GM12878 (cell line): ENCODE measurements at regions not wholly inside any gene's neighbourhood (a gene's known extent, or its start where the extent isn't known, plus 50 kb on each side); places are given as distances from the start of the nearest gene placed in this dataset.

Experiments
- ATAC-seq: fragments of 200-7000 bp; cut with Tn5 transposase; 3 replicates; pipeline ENCODE4 v1.9.1; 2020; ENCODE audit warnings: mild to moderate bottlenecking, moderate library complexity
- BruUV-seq: library from RNA; stranded (reverse); fragments of 400-500 nt; replicated peaks from 2 replicates; lab custom pipeline; 2021; lab: Mats Ljungman, UMichigan
- CTCF ChIA-PET: fragments of 300-600 bp; sonication (Branson Sonifier 250); formaldehyde crosslinking; extraction: SDS; loops from one replicate; lab custom pipeline; 2021; ENCODE audit warnings: inconsistent platforms; lab: Yijun Ruan, JAX
- POLR2A ChIA-PET: fragments of 350-600 bp; formaldehyde crosslinking; extraction: SDS; loops from one replicate; lab custom pipeline; 2021; ENCODE audit warnings: inconsistent platforms; lab: Charles Lee
- RAD21 ChIA-PET: fragments of 300-600 bp; sonication (Branson Sonifier 250); formaldehyde crosslinking; loops from one replicate; lab custom pipeline; 2023; ENCODE audit warnings: antibody characterized with exemption; ENCODE audit not compliant: unreplicated experiment; lab: Charles Lee
- SMC1A ChIA-PET: fragments of 300-600 bp; sonication (Branson Sonifier 250); formaldehyde crosslinking; loops from one replicate; lab custom pipeline; 2023; ENCODE audit not compliant: unreplicated experiment, uncharacterized antibody; lab: Charles Lee
- DNase-seq: peaks from one replicate; pipeline ENCODE4 v3.0.0-alpha.2; 2011; ENCODE audit warnings: low read depth, low spot score
- FAIRE-seq: peaks from 3 replicates; lab custom pipeline; 2011; peaks lifted over from hg19 to GRCh38; lab: Jason Lieb, UNC
- H2AFZ ChIP-seq: 2 replicates; pipeline ENCODE4 v1.6.0; 2011; ENCODE audit warnings: low read depth, low read length, control low read depth; ENCODE audit not compliant: control insufficient read depth
- H3K27ac ChIP-seq: 2 replicates; pipeline ENCODE4 v1.5.1; 2011; ENCODE audit warnings: control low read depth; ENCODE audit not compliant: control insufficient read depth, insufficient read depth
- H3K27me3 ChIP-seq, 2 experiments: replicated peaks in 1 of 2; 2 replicates each; pipeline versions ENCODE4 v1.6.0 to v1.6.1; 2011; ENCODE audit warnings: low read length in 1 of 2; ENCODE audit not compliant: control insufficient read depth in 2 of 2, insufficient read depth in 2 of 2
- H3K36me3 ChIP-seq, 2 experiments: 2 replicates each; pipeline ENCODE4 v1.5.1; 2011; ENCODE audit warnings: low read length in 1 of 2; ENCODE audit not compliant: control insufficient read depth in 2 of 2, insufficient read depth in 2 of 2
- H3K4me1 ChIP-seq: 2 replicates; pipeline ENCODE4 v1.6.1; 2011; ENCODE audit warnings: mild to moderate bottlenecking, low read length, moderate library complexity, mixed read lengths; ENCODE audit not compliant: control insufficient read depth, insufficient read depth
- H3K4me2 ChIP-seq: 2 replicates; pipeline ENCODE4 v1.6.0; 2011; ENCODE audit warnings: control low read depth; ENCODE audit not compliant: control insufficient read depth, insufficient read depth
- H3K4me3 ChIP-seq: fragments of 200-600 bp; sonication (generic); 2 replicates; pipeline ENCODE4 v1.5.1; 2016
- H3K79me2 ChIP-seq: 2 replicates; pipeline ENCODE4 v1.6.0; 2011; ENCODE audit warnings: low read length; ENCODE audit not compliant: control insufficient read depth, insufficient read depth
- H3K9ac ChIP-seq: 2 replicates; pipeline ENCODE4 v1.8.0; 2011; ENCODE audit warnings: low read length, control low read depth, mixed read lengths; ENCODE audit not compliant: control insufficient read depth, insufficient read depth
- H3K9me3 ChIP-seq: replicated peaks from 3 replicates; pipeline ENCODE4 v1.5.1; 2011; ENCODE audit warnings: mild to moderate bottlenecking, low read length; ENCODE audit not compliant: control insufficient read depth, insufficient read depth
- H4K20me1 ChIP-seq: 2 replicates; pipeline ENCODE4 v1.6.0; 2011; ENCODE audit not compliant: control insufficient read depth, insufficient read depth
- BHLHE40 ChIP-seq, 2 experiments: fragments of 450-650 bp in 1 of 2; IDR thresholded peaks; 2 replicates each; pipeline ENCODE4 v1.6.1; 2011 to 2017; ENCODE audit warnings: low read depth in 2 of 2, borderline replicate concordance in 1 of 2, improper control_type of control experiment in 1 of 2, low read length in 1 of 2, mild to moderate bottlenecking in 1 of 2
- BMI1 ChIP-seq: fragments of 450-650 bp; IDR thresholded peaks from 2 replicates; pipeline ENCODE4 v1.6.1; 2016; ENCODE audit warnings: mild to moderate bottlenecking, moderate library complexity, borderline replicate concordance
- CHD2 ChIP-seq: IDR thresholded peaks from 2 replicates; pipeline ENCODE4 v1.6.1; 2011; ENCODE audit warnings: low read depth, low read length, improper control_type of control experiment, borderline replicate concordance
- ESRRA ChIP-seq: IDR thresholded peaks from 2 replicates; pipeline ENCODE4 v1.6.1; 2012; ENCODE audit warnings: mild to moderate bottlenecking, low read length, improper control_type of control experiment
- GATAD2B ChIP-seq: fragments of 450-650 bp; conservative IDR thresholded peaks from 2 replicates; pipeline ENCODE4 v1.6.1; 2017; ENCODE audit warnings: low read depth, mild to moderate bottlenecking, moderate library complexity
- NFIC ChIP-seq: IDR thresholded peaks from 2 replicates; pipeline ENCODE4 v1.6.1; 2012; ENCODE audit warnings: low read depth, mild to moderate bottlenecking, inconsistent platforms, low read length, moderate library complexity
- PAX8 ChIP-seq: fragments of 450-650 bp; IDR thresholded peaks from 2 replicates; pipeline ENCODE4 v1.6.1; 2017; ENCODE audit warnings: mild to moderate bottlenecking, moderate library complexity
- TAF1 ChIP-seq: IDR thresholded peaks from 2 replicates; pipeline ENCODE4 v1.6.1; 2011; ENCODE audit warnings: mild to moderate bottlenecking, low read depth, low read length, borderline replicate concordance
- TCF3 ChIP-seq: IDR thresholded peaks from 2 replicates; pipeline ENCODE4 v1.6.1; 2012; ENCODE audit warnings: low read depth, mild to moderate bottlenecking, low read length, borderline replicate concordance; ENCODE audit not compliant: insufficient read depth
- ZNF274 ChIP-seq: IDR thresholded peaks from one replicate; pipeline ENCODE4 v1.8.0; 2011; ENCODE audit not compliant: insufficient read length, insufficient read depth
- WGBS: methylation state at CpG from one replicate; pipeline ENCODE4 v1.1.6; 2016; ENCODE audit warnings: low lambda C conversion rate; ENCODE audit not compliant: insufficient replicate concordance, insufficient coverage; ENCODE audit errors: missing lambda C conversion rate; 5-methylcytosine and 5-hydroxymethylcytosine counted together
- in situ Hi-C: fragments of 300-500 bp; cut with MboI; formaldehyde crosslinking; loops from 9 replicates; pipeline ENCODE4 v1.14.3; 2018; ENCODE audit warnings: mixed read lengths
- intact Hi-C: fragments of 100-400 bp; cut with micrococcal nuclease; formaldehyde crosslinking; loops from one replicate; pipeline ENCODE4 v1.14.2; 2022; ENCODE audit not compliant: unreplicated experiment

DNA sequence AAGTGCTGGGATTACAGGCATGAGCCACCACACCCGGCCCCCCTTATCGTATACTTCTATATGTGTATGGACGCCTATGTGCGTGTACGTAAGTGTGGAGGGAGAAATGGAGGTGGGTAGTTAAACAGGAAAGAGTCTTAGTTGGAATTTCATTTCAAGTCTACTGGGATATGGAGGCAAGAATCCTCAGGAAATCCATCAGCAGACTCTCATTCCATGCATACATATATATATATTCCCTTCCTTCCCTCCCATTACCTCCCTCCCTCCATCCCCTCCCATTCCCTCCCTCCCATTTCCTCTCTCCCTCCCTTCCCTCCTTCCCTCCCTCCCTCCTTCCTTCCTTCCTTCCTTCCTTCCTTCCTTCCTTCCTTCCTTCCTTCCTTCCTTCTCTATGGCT is 391.7 kb upstream of the RBFOX1 start:
- RAD21 ChIA-PET = no interaction called here
- Histone ChIP-seq H3K79me2 (no peaks in the 10 kb centered on the region), H3K4me2 (no peak overlapping the region), H3K9me3 (no peaks in the 10 kb centered on the region), H3K4me3 (no peak overlapping the region), H2AFZ (no peak overlapping the region), H3K36me3 (no peaks in the 10 kb centered on the region), H4K20me1 (no peaks in the 10 kb centered on the region), H3K4me1 (no peaks in the 10 kb centered on the region), H3K27me3 (no peaks in the 10 kb centered on the region), H3K27ac (no peak overlapping the region), H3K9ac (no peak overlapping the region)
- DNase-seq = no peak
- ATAC-seq = no peak
- intact Hi-C loops (no loop called here), in situ Hi-C loops (no loop called here)
- FAIRE-seq = no peak
- 81% methylated on average over 5 of the region's 5 CpGs for WGBS
- POLR2A ChIA-PET = no interaction called here
- CTCF ChIA-PET = no interaction called here
- SMC1A ChIA-PET = no interaction called here
- BruUV-seq = no TSS peak
- no peak for TF ChIP-seq GATAD2B
- no peak for TF ChIP-seq ZNF274

DNA sequence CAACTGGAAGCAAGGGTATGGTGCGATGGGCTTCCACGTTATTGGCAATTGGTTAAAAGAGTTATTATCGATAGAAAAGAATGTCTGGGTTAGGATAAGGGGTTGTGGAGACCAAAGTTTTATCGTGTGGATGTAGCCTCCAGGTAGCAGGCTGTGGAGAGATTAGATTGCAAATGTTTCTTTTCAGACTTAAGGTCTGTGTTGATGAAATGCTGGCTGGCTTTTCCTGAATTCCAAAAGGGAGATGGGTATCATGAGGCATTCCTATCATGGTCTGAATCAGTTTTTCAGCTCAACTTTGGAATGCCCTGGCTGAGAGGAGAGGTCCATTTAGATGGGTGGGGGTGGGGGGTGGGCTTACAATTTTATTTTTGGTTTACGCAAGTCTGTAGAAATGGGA is 395.0 kb upstream of the RBFOX1 start:
- TF ChIP-seq CHD2 (no peak), ESRRA (no peak), BHLHE40 (IDR thresholded peaks at IDR 0.05; ENCODE audit: borderline replicate concordance in 1 of 2, low read depth in 2 of 2, low read length in 1 of 2) (no peak), TCF3 (no peak), NFIC (no peak), TAF1 (no peak), BMI1 (no peak), PAX8 (no peak)
- ATAC-seq (no peak), DNase-seq (no peak), FAIRE-seq (no peak)
- H2AFZ ChIP-seq = no peak overlapping the region
- ChIA-PET SMC1A (no interaction called here), RAD21 (no interaction called here), CTCF (no interaction called here), POLR2A (no interaction called here)
- no peak overlapping the region for H3K9ac ChIP-seq
- intact Hi-C loops (no loop called here), in situ Hi-C loops (no loop called here)
- H3K36me3 ChIP-seq = no peaks in the 10 kb centered on the region
- 26% methylated on average over 5 of the region's 5 CpGs for WGBS
- no peak overlapping the region for H3K4me3 ChIP-seq
- H3K27ac ChIP-seq = no peak overlapping the region
- H3K4me1 ChIP-seq = no peaks in the 10 kb centered on the region
- no peak overlapping the region for H3K4me2 ChIP-seq
- H3K9me3 ChIP-seq = no peaks in the 10 kb centered on the region
- H4K20me1 ChIP-seq = no peaks in the 10 kb centered on the region
- no peaks in the 10 kb centered on the region for H3K79me2 ChIP-seq
- H3K27me3 ChIP-seq = no peaks in the 10 kb centered on the region
- BruUV-seq = no TSS peak
